PFSK-1 (cell line): ENCODE measurements at regions not wholly inside any gene's neighbourhood (a gene's known extent, or its start where the extent isn't known, plus 50 kb on each side); places are given as distances from the start of the nearest gene placed in this dataset.

Source experiments
- FOXP2 ChIP-seq: optimal IDR thresholded peaks from 2 replicates; pipeline ENCODE3; 2011; ENCODE audit warnings: borderline replicate concordance, control low read depth, inconsistent platforms; ENCODE audit not compliant: insufficient read depth; ENCODE audit errors: extremely low read length, extremely low read depth
- POLR2AphosphoS5 ChIP-seq: IDR thresholded peaks from 2 replicates; pipeline ENCODE4 v1.6.1; 2012; ENCODE audit warnings: low read depth, mild to moderate bottlenecking, control low read depth, low read length, moderate library complexity
- SIN3A ChIP-seq: IDR thresholded peaks from 2 replicates; pipeline ENCODE4 v1.6.1; 2012; ENCODE audit warnings: mild to moderate bottlenecking, low read length, moderate library complexity, borderline replicate concordance; ENCODE audit not compliant: insufficient read depth
- TAF1 ChIP-seq: IDR thresholded peaks from 2 replicates; pipeline ENCODE4 v1.6.1; 2012; ENCODE audit warnings: low read length, control low read depth, borderline replicate concordance; ENCODE audit not compliant: insufficient read depth
- TF ChIP-seq, protein P1 (sequence below), 2 experiments: IDR thresholded peaks; 2 replicates each; pipeline versions ENCODE4 v1.6.1 to v1.8.0; 2011 to 2012; ENCODE audit warnings: low read depth in 2 of 2, low read length in 2 of 2, control low read depth in 1 of 2, inconsistent platforms in 1 of 2, mild to moderate bottlenecking in 1 of 2, moderate library complexity in 1 of 2; ENCODE audit not compliant: insufficient read depth in 1 of 2

DNA sequence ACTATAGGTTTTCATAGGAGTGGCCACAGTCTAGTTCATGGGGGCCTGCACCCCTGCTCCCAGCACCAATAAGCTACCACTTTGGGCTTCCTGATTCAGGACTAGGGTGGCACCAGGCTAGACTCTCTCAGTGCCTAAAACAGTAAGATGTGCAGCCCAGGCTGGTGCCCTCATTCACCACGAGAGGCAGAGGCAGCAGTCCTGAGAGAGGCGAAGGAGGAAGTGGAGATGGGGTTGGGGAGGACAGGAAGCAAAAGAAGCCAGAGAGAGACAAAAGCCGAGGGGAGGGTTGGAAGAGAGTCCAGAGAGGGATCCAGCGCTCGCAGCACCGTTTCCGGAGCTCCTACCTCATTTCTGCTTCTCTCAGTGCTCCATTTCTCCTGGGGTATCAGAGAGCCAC lies 180.9 kb downstream of the MED10 start:
- no peak for TF ChIP-seq POLR2AphosphoS5
- TF ChIP-seq SIN3A, result no peak
- TF ChIP-seq, protein P1, sequence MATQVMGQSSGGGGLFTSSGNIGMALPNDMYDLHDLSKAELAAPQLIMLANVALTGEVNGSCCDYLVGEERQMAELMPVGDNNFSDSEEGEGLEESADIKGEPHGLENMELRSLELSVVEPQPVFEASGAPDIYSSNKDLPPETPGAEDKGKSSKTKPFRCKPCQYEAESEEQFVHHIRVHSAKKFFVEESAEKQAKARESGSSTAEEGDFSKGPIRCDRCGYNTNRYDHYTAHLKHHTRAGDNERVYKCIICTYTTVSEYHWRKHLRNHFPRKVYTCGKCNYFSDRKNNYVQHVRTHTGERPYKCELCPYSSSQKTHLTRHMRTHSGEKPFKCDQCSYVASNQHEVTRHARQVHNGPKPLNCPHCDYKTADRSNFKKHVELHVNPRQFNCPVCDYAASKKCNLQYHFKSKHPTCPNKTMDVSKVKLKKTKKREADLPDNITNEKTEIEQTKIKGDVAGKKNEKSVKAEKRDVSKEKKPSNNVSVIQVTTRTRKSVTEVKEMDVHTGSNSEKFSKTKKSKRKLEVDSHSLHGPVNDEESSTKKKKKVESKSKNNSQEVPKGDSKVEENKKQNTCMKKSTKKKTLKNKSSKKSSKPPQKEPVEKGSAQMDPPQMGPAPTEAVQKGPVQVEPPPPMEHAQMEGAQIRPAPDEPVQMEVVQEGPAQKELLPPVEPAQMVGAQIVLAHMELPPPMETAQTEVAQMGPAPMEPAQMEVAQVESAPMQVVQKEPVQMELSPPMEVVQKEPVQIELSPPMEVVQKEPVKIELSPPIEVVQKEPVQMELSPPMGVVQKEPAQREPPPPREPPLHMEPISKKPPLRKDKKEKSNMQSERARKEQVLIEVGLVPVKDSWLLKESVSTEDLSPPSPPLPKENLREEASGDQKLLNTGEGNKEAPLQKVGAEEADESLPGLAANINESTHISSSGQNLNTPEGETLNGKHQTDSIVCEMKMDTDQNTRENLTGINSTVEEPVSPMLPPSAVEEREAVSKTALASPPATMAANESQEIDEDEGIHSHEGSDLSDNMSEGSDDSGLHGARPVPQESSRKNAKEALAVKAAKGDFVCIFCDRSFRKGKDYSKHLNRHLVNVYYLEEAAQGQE (IDR thresholded peaks at IDR 0.05; ENCODE audit: insufficient read depth in 1 of 2, low read depth in 2 of 2, low read length in 2 of 2), result no peak
- TF ChIP-seq TAF1, result no peak
- no peak for TF ChIP-seq FOXP2
